HG02678 (cell line): ENCODE measurements at regions not wholly inside any gene's neighbourhood (a gene's known extent, or its start where the extent isn't known, plus 50 kb on each side); places are given as distances from the start of the nearest gene placed in this dataset.
"Not testable (repeated sequence)": the region's sequence is repeated elsewhere in the genome, so short reads cannot be mapped to it uniquely, and the experiment has no call there.

ENCODE experiments used
- ATAC-seq: cut with Tn5 transposase; IDR thresholded peaks from one replicate; pipeline ENCODE4 v1.9.1; 2021; ENCODE audit warnings: mild to moderate bottlenecking, moderate library complexity; ENCODE audit not compliant: unreplicated experiment

DNA sequence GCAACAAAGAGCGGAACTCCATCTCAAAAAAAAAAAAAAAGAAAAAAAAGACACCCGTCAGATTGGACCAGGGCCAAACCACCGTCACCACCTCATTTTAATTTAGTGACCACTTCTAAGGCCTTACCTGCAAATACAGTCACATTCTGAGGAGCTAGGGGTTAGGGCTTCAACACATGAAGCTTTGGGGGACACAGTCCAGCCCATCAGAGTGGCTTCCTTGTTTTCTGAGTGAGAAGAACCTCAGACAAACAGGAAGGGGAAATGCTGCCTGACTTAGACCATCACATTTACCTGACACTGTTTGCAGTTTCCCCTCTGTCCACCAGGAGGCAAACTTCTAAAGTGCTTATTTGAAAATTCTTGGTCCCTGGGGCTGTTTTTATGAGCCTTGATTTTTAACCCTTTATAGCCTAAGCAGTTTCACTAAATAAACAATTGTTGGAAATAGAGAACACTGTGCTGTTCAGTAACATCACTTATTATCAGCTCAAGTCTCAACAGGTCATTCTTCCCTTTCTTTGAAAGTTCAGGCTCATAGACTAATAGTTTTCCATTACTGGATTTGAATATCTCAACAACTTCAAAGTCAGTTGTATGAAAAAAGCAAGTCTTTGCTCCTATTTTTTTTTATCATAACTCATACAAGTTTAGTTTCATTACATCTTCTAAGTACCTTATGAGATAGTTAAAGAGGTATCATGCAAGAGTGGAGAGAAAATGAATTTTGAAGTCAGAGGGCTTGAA is 74.9 kb upstream of the WASF3 start:
- ATAC-seq, result peak; percentile 69

DNA sequence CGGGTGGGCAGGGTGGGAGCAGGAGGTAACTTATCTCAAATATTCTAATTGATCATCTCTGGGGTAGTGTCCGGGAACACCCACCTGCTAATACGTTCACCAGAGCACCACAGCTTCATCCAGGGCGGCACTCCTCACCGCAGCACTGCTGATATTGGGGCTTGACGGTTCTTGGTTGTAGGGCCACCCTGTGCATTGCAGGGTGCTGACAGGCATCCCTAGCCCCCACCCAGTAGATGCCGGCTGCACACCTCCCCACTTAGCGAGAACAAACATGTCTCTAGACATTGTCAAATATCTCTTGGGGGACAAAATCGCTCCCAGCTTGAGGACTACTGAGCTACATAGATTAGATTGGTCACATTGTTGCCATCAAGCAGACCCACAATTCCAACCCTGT is 73.9 kb upstream of the WASF3 start:
- no peak for ATAC-seq

DNA sequence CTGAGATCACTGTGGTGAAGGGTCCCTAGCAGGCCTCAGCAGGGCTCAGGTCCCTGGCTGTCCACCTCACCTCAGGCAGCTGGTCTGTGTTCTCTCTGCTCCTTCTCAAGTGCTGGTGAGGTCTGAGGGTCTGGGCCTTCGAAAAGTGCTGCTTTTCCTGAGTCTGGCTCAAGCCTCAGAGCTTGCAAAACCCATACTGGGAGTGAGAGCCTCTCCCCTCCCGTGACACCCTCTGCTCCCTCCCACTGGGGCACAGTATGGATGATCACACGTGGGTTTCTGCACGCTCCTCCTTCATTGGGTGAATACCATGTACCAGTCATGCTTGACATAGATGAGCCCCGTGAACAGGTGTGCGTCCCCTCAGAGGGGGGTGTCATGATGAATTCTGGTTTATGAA is 73.3 kb upstream of the WASF3 start:
- no peak for ATAC-seq

DNA sequence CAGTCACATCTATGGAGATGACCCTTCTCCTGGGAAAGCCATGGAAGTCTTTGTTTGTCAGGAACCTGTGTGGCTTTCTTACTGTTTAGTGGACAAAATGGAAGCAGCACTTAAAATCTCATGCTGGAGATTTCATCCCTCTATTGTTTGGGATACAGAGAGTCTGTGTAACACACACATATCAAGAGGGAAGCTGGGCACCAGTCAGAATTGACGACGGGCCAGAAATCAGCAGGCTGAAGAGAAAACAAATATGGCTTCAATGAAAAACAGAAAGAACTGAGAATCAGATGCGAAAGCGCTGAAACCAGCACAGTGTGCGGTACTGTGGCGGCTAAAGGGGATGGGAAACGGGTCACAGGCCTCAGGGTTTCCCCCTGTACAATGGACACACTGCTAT is 72.2 kb upstream of the WASF3 start:
- no peak for ATAC-seq

DNA sequence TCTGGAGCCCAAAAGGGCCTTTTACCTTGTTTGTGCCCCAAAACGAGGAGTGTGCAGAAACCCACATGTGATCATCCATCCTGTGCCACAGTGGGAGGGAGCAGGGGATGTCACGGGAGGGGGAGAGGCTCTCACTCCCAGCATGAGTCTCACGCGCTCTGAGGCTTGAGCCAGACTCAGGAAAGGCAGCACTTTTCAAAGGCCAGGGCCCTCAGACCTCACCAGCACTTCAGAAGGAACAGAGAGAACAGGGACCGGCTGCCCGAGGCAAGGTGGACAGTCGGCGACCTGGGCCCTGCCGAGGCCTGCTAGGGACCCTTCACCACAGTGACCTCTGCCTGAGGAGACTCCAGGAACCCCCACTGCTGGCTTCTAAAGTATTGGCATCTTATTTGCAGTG is 71.7 kb upstream of the WASF3 start:
- ATAC-seq, result no peak

DNA sequence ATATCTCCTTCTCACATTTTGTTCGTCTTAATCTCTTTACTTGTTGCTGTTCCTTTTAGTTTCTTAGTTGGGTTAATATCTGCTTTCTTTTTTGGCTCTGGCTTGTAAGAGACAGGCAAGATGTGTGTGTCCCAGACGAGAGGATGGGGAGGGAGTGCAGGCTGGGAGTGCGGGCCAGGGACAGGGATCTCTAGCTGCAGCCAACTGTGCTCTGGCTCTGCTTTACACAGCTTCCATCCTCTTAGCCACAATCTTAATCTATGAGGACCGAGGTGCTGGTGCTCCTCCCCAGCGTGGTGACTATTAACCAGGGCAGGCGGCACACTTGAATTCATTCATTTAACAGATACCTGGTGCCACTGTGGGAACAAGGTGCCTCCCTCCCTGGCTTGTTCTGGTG is 70.9 kb upstream of the WASF3 start:
- ATAC-seq, result no peak

DNA sequence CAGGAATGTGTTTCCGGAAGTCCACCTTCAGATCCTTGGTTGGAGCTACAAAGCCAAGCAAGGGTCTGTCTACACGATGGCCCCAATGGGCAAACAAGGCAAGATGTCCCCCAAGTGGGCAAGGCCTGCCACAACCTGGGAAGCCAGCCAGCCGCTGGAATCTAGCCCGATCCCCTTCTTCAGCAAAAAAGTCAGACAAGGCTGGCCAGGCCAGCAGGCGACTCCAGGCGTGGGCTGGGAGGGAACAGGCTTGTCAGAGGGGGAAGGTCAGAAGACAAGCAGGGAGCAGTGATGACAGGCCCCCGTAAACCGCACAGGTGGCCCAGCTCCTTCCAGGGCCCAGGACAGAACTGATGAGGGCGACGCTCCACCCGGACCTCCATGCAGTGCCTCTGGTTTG is 69.7 kb upstream of the WASF3 start:
- ATAC-seq, result no peak

DNA sequence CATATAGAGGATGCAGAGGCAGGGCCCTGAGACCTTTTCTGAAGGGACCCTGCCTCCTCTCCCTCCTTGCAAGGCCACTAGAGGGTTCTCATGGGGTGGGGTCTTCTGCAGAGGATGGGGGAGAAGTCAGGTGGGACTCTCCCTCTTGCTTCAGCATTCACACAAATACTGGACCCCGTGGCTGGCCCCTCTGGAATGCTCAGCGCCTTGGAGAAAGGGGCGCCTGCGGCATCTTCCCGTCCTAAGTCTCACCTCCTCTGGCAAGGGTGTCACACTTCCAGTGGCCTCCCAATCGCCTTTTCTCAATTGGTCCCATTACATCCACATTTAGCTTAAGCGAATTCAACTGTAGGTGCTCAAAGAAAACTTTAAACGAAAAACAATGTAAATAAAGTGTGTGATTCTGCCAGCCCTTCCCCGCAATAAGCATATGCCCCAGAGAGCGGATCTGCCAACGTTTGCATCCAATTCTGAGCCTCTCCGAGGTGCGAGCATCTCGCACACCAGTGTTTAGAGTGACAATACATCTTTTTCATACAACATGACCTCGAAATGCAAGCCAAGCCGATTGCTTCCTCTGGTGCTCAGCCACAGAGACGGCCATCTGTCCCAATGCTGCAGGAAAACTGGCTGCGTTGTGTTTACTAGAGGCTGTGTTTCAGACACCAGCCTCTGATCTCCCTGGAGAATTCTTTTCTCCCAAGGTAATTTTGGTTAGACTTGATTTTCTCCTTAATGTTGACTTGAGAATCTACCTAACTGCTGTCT is 69.1 kb upstream of the WASF3 start:
- no peak for ATAC-seq

DNA sequence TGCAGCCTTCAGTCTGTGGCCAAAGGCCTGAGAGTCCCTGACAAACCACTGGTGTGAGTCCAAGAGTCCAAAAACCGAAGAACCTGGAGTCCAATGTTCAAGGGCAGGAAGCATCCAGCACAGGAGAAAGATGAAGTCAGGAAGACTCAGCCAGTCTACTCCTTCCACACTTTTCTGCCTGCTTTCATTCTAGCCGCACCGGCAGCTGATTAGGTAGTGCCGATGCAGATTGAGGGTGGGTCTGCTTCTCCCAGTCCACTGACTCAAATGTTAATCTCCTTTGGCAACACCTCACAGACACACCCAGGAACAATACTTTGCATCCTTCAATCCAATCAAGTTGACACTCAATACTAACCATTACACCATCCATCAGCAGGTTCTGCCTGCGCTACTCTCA is 65.2 kb upstream of the WASF3 start:
- not testable (repeated sequence) for ATAC-seq

DNA sequence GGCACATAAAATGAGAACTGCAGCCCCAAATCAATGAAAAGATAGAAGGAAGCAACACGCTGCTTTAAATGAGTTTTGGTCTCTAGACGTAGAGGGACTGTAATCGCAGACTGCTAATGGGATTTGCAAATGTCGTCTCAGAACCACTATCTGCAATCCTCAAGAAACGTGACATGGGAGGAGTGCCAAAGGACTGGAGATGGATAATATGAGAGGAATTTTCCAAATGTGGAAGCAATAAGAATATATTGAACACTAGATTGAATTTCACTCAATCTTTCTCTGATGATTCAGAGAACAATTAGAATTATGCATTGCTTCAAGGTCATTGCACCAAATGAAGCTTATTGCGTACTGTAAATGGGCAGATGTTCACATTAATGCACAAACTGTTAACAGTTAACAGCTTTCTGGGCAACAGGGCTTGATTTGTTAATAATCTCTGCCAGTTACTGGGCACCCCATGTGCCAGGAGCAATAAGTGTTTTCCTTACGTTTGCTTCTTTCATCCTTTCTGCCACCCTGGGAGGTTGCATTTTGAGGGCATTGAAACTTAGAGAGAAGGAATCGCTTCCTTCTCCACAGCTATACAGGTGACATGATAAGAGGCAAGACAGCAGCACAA is 62.8 kb upstream of the WASF3 start:
- no peak for ATAC-seq

DNA sequence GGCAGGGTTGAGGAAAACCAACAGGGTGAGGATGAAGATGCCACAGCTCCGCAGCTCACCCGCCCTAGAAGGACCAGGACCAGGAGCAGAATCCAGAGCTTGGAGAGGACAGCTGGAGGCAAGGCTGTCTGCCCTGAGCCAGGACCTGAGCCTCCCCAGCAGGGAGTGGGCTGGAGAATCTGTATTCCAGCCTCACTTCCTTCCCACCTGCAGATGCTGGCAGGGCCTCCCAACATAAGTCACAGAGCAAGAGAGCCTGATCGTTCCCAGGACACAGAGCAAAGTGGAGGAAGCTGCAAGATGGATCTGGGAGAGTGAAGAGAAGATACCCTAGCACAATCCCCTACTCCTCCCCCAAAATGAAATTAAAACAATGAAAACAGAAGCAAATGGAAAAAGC is 61.7 kb upstream of the WASF3 start:
- no peak for ATAC-seq

DNA sequence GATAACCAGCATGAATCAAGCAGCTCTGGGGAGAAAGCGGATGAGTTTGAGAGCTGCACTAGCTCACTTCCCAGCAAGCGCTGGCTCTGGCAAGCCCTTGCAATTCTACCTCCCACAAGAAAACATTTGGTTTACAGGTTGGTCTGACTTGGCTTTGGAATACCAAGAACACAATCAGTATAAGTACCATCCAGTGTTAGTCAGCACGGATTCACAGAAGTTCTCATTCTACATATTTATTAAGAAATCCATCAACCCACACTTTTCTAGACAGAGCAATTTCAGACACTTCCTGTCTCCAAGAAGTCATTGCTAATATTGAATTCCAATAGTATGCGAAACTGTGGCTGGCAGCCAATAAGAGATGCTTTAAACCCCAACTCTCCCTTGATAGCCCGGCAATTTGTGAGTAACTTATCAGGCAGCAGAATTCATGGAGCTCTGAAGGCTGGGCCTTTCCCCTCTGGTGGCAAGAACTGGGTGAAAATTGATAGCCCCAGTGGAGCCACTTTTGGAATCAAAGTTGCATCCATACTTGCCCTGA is 59.4 kb upstream of the WASF3 start:
- ATAC-seq, result no peak

DNA sequence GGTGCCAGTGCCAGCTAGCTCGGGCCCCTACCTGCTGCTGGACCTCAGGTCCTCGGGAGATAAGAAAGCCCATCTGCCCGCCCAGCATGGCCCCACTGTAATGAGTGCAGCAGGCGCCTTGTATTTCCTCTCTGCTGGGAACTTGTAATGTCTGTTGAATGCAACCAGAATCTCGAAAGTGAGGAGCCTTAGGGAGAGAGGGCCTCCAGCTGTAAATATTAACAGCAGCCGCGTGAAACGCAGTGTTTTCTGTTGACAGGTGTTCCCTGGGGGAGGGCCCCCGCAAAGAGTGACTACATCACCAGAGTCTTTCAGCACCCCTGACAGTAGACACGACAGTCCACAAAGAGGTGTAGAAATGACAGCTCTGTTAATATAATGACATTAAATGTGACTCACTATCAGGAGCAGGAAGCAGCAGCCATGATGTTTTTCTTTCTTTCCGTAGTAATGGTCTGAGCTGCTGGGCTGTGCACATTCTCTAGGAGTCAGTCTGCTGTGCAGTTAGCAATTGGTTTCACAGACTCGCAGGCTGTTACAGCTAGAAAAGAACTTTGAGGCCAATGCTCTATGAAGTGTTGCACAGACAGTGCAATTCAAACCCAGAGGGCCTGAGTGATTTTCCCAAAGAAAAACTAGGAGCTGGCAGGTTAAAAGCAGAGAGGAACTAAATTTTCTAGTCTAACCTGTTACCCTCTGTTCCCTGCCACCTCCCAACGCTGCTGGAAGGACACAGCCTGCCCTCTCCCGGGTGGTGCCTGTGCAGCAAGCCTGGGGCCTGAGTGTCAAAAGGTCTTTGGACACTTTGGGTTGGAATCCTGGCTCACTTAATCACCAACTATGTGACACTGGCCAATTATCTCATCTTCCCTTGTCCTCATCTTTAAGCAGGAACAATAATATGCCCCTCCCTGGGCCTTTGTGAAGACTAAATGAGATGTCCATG is 58.6 kb upstream of the WASF3 start:
- no peak for ATAC-seq

DNA sequence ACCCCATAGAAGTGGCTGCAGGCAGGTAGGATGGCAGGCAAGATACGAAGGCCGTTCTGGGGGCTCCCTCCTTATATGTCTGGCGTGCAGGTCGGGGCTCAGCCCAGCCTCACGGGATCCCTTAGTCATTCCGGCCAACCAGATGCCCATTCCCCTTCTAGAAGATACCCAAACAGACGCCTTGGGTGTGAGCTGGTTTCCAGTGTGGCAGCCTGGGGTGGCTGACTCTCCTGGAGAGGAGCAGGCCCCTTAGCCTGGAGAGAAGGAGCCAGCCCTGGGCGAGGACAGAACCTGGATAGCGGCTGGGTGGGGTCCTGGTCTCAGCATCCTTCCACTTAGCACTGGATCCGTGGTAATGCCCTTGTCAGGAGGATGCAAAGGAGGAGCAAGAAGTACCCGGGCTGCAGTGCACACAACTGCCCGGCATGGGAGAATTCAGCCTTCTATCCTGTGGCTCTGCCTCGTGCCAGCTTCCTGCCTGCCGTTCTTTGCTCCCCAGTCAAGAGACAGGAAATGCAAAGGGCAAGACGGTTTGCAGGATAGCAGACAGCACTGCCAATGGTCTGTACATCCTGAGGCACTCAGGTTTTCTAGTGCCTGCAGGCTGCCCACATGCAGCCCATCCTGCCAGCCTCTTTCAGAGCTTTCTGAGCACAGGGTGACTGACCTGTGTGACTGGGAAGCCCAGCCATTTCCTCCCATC is 56.7 kb upstream of the WASF3 start:
- no peak for ATAC-seq

DNA sequence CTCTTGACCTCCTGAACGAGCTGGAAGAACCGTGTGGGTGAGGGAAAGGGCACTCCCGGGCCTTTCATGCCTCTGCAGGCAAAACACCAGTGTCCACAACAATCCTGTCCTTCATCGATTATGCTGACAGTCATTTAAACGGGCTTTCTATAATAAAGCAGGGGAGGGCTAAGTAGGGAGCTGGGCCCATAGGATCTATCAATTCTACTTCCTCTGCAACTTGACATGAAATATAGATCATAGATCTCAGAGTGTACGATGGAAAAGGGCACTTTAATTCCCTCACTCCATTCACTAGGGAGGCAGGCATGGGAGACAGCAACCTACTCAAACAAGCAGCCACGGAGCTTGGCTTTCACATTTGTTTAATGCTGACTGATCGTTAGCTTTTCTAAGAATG is 55.8 kb upstream of the WASF3 start:
- no peak for ATAC-seq

DNA sequence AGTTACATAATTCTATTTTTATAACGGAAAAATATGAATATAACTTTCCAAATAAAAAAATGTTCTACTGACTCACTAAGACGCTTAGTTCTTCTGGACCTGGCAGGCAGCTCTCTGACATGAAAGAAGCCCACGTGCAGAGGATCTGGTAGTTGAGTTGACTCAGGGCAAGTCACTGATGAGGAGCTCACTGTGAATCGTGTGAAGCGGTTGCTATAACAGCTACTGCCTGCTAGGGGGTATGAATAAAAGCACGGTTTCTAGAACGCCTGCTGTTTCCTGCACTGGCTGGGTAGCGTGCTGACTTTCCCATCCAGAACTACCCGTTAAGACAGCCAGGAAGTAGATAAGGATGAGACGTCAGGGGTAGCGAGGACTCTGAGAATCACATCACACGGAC is 54.7 kb upstream of the WASF3 start:
- ATAC-seq, result no peak

DNA sequence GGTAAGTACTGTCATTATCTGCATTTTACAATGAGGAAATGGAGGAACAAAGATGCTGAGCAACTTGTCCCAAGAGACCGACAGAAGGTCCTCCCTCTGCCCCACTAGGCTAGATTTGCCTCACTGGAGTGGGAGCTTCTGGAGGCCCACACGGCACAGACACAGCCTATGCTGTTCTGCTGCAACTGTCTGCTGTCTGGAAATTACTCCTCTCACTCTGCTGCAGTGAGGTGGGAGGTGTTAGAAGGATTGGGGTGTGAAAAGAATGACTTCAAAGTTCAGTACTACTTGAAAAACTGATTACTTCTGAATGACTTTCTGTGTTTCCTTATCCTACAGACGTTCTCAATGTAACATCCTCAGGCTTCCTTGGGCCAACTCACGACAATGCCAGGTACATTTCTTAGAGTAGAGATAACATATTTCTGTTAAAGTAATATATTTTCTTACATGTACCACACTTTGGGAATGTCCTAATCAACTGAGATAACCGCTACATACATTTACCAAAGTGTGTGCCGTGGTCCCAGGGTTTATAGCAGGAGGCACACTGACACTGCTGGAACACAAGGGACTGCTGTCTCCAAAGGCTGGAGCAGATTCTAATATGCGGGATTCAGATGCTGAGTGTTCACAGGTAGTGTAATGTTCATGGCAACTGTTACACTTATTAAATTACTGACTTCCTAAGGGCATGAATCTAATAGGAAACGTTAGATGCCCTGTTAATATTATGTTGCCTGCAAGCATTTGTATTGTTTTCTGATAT is 53.5 kb upstream of the WASF3 start:
- no peak for ATAC-seq
